ENCODE measurements at regions not wholly inside any gene's neighbourhood (a gene's known extent, or its start where the extent isn't known, plus 50 kb on each side); places are given as distances from the start of the nearest gene placed in this dataset.

- H3K27me3 ChIP-seq (replicated peaks; ENCODE audit: insufficient read depth), result no peaks in the 10 kb centered on the region
- no peak overlapping the region for H3K27ac ChIP-seq
- H3K4me3 ChIP-seq, result no peak overlapping the region
- in situ Hi-C loops (cut with MboI), result no loop called here
- H4K20me1 ChIP-seq (ENCODE audit: insufficient read depth), result no peaks in the 10 kb centered on the region
- H3K4me2 ChIP-seq (ENCODE audit: unreplicated experiment), result no peak overlapping the region
- no peaks in the 10 kb centered on the region for H3F3A ChIP-seq (ENCODE audit: insufficient read depth)
- no peak for DNase-seq
- H3K9ac ChIP-seq, result no peak overlapping the region
- H2AFZ ChIP-seq, result no peak overlapping the region
- H3K4me1 ChIP-seq (ENCODE audit: insufficient read depth), result no peaks in the 10 kb centered on the region
- no peaks in the 10 kb centered on the region for H3K79me2 ChIP-seq (ENCODE audit: insufficient read depth)
- no peaks in the 10 kb centered on the region for H3K9me3 ChIP-seq (ENCODE audit: low read depth)
- H3K9me2 ChIP-seq (ENCODE audit: insufficient read depth), result no peaks in the 10 kb centered on the region
- no peaks in the 10 kb centered on the region for H3K36me3 ChIP-seq (ENCODE audit: low read depth)
- WGBS, 2 experiments (ENCODE audit: low coverage in 1 of 2, low lambda C conversion rate in 2 of 2, missing lambda C conversion rate in 2 of 2), result 50 to 53% methylated on average over 2 of the region's 2 CpGs
- TF ChIP-seq EZH2 (IDR thresholded peaks at IDR 0.05; ENCODE audit: insufficient read depth, poor library complexity, severe bottlenecking) (no peak), EZH2phosphoT487 (IDR thresholded peaks at IDR 0.05; ENCODE audit: insufficient read depth, low read depth) (no peak)
These were observed 65.7 kb upstream of the EPHA4 start for GRCh38 chr2:221637851-221638250.

- no peak overlapping the region for H3K4me3 ChIP-seq
- H3K36me3 ChIP-seq (ENCODE audit: low read depth), result no peaks in the 10 kb centered on the region
- no peaks in the 10 kb centered on the region for H3F3A ChIP-seq (ENCODE audit: insufficient read depth)
- H3K27ac ChIP-seq, result no peak overlapping the region
- no peak overlapping the region for H3K9ac ChIP-seq
- in situ Hi-C loops (cut with MboI), result no loop called here
- H3K9me3 ChIP-seq (ENCODE audit: low read depth), result no peaks in the 10 kb centered on the region
- H3K79me2 ChIP-seq (ENCODE audit: insufficient read depth), result no peaks in the 10 kb centered on the region
- no peak overlapping the region for H3K4me2 ChIP-seq (ENCODE audit: unreplicated experiment)
- H4K20me1 ChIP-seq (ENCODE audit: insufficient read depth), result no peaks in the 10 kb centered on the region
- TF ChIP-seq EZH2 (IDR thresholded peaks at IDR 0.05; ENCODE audit: insufficient read depth, poor library complexity, severe bottlenecking), result no peak
- TF ChIP-seq EZH2phosphoT487 (IDR thresholded peaks at IDR 0.05; ENCODE audit: insufficient read depth, low read depth), result no peak
- no peak overlapping the region for H2AFZ ChIP-seq
- no peaks in the 10 kb centered on the region for H3K9me2 ChIP-seq (ENCODE audit: insufficient read depth)
- no peak for DNase-seq
- H3K27me3 ChIP-seq (replicated peaks; ENCODE audit: insufficient read depth), result no peaks in the 10 kb centered on the region
- H3K4me1 ChIP-seq (ENCODE audit: insufficient read depth), result no peaks in the 10 kb centered on the region
These were observed 63.8 kb upstream of the EPHA4 start for GRCh38 chr2:221635949-221636348.

- Histone ChIP-seq H3K9me3 (ENCODE audit: low read depth) (no peaks in the 10 kb centered on the region), H3K4me1 (ENCODE audit: insufficient read depth) (peaks cover 15% of the 10 kb centered on the region), H3K27me3 (replicated peaks; ENCODE audit: insufficient read depth) (no peaks in the 10 kb centered on the region), H3K9ac (no peak overlapping the region), H3K4me2 (ENCODE audit: unreplicated experiment) (peak overlapping the region; percentile 24), H3K9me2 (ENCODE audit: insufficient read depth) (no peaks in the 10 kb centered on the region), H3K36me3 (ENCODE audit: low read depth) (no peaks in the 10 kb centered on the region), H4K20me1 (ENCODE audit: insufficient read depth) (no peaks in the 10 kb centered on the region), H3K4me3 (no peak overlapping the region), H3F3A (ENCODE audit: insufficient read depth) (0 out of 2 replicates have a peak, but pooled peaks cover 5% of the 10 kb centered on the region), H3K27ac (no peak overlapping the region; the same call in 1 of the 2 replicates), H2AFZ (peak overlapping the region; percentile 61), H3K79me2 (ENCODE audit: insufficient read depth) (no peaks in the 10 kb centered on the region)
- DNase-seq, result peak; percentile 91
- WGBS, 2 experiments (ENCODE audit: low coverage in 1 of 2, low lambda C conversion rate in 2 of 2, missing lambda C conversion rate in 2 of 2), result 22 to 28% methylated on average over 5 of the region's 5 CpGs
- TF ChIP-seq EZH2phosphoT487 (IDR thresholded peaks at IDR 0.05; ENCODE audit: insufficient read depth, low read depth) (no peak), EZH2 (IDR thresholded peaks at IDR 0.05; ENCODE audit: insufficient read depth, poor library complexity, severe bottlenecking) (no peak)
- in situ Hi-C loops (cut with MboI), result no loop called here
These were observed 57.4 kb upstream of the EPHA4 start for GRCh38 chr2:221629468-221629867.

- Histone ChIP-seq H3K9me3 (ENCODE audit: low read depth) (peaks cover 3% of the 10 kb centered on the region), H4K20me1 (ENCODE audit: insufficient read depth) (no peaks in the 10 kb centered on the region), H3K4me3 (no peak overlapping the region), H3F3A (ENCODE audit: insufficient read depth) (no peaks in the 10 kb centered on the region), H3K79me2 (ENCODE audit: insufficient read depth) (no peaks in the 10 kb centered on the region), H3K36me3 (ENCODE audit: low read depth) (no peaks in the 10 kb centered on the region), H2AFZ (no peak overlapping the region), H3K4me2 (ENCODE audit: unreplicated experiment) (no peak overlapping the region), H3K27me3 (replicated peaks; ENCODE audit: insufficient read depth) (no peaks in the 10 kb centered on the region), H3K27ac (no peak overlapping the region), H3K9me2 (ENCODE audit: insufficient read depth) (no peaks in the 10 kb centered on the region), H3K9ac (no peak overlapping the region), H3K4me1 (ENCODE audit: insufficient read depth) (peaks cover 4% of the 10 kb centered on the region; the same call in 1 of the 2 replicates)
- TF ChIP-seq EZH2 (IDR thresholded peaks at IDR 0.05; ENCODE audit: insufficient read depth, poor library complexity, severe bottlenecking) (no peak), EZH2phosphoT487 (IDR thresholded peaks at IDR 0.05; ENCODE audit: insufficient read depth, low read depth) (no peak)
- 12 to 45% methylated on average over 1 of the region's 1 CpG for WGBS, 2 experiments (ENCODE audit: low coverage in 1 of 2, low lambda C conversion rate in 2 of 2, missing lambda C conversion rate in 2 of 2)
- DNase-seq, result no peak
- in situ Hi-C loops (cut with MboI), result no loop called here
These were observed 52.4 kb upstream of the EPHA4 start for GRCh38 chr2:221624475-221624874.
